AG04450 (cell line): ENCODE measurements at regions not wholly inside any gene's neighbourhood (a gene's known extent, or its start where the extent isn't known, plus 50 kb on each side); places are given as distances from the start of the nearest gene placed in this dataset.
"Not testable (repeated sequence)": the region's sequence is repeated elsewhere in the genome, so short reads cannot be mapped to it uniquely, and the experiment has no call there.

Source experiments
- CTCF ChIA-PET: fragments of 300-600, 350-600 bp; formaldehyde crosslinking; extraction: SDS; loops from one replicate; lab custom pipeline; 2022; ENCODE audit warnings: antibody characterized with exemption, inconsistent platforms; lab: Charles Lee
- POLR2A ChIA-PET: fragments of 350-600 bp; formaldehyde crosslinking; extraction: SDS; loops from one replicate; lab custom pipeline; 2021; ENCODE audit warnings: antibody characterized with exemption, inconsistent platforms; lab: Yijun Ruan, JAX
- DNase-seq: peaks from one replicate; pipeline ENCODE4 v3.0.0-alpha.2; 2011; ENCODE audit warnings: low read depth, low spot score
- H3K27ac ChIP-seq: one replicate; pipeline ENCODE4 v1.5.1; 2012; ENCODE audit warnings: low read depth, low read length, control low read depth
- H3K27me3 ChIP-seq: one replicate; pipeline ENCODE4 v1.6.0; 2012; ENCODE audit warnings: low read length; ENCODE audit not compliant: control insufficient read depth, insufficient read depth
- H3K4me3 ChIP-seq: 2 replicates; pipeline ENCODE4 v1.5.1; 2011; ENCODE audit warnings: mild to moderate bottlenecking, low read depth, low read length, control low read depth
- H3K9me3 ChIP-seq: 2 replicates; pipeline ENCODE4 v1.5.1; 2012; ENCODE audit warnings: low read length; ENCODE audit not compliant: control insufficient read depth, insufficient read depth
- CTCF ChIP-seq: IDR thresholded peaks from 2 replicates; pipeline ENCODE4 v1.5.1; 2011; ENCODE audit warnings: low read depth, low read length, control low read depth, inconsistent platforms

DNA sequence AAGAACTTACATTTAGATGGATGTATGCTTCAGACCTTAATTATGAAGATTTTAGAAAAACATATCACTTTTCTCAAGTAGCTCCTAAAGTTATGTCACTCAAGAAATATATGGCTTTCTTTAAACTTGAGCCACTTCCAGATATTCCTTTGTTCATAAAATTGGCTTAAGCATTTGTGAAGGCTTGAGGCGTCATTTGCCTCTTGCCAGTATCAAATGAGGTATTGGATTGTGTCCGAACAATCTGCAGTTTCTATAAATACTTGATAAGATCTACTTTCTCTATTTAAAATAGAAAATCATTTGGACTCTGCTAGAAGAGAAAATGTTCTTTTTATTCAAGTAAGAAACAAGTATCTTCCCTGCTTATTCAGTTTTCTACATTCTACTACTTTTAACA is 102.6 kb downstream of the RSL24D1 start:
- Histone ChIP-seq H3K27ac (no peak overlapping the region), H3K4me3 (no peak overlapping the region), H3K9me3 (no peaks in the 10 kb centered on the region; the same call in 1 of the 2 replicates), H3K27me3 (no peaks in the 10 kb centered on the region)
- POLR2A ChIA-PET: no interaction called here
- CTCF ChIA-PET: no interaction called here
- TF ChIP-seq CTCF: no peak
- DNase-seq: no peak

GRCh38 chr15:55088207-55088606 is 108.5 kb downstream of the RSL24D1 start:
- H3K4me3 ChIP-seq: no peak overlapping the region
- DNase-seq: no peak
- H3K9me3 ChIP-seq: no peaks in the 10 kb centered on the region
- no peaks in the 10 kb centered on the region for H3K27me3 ChIP-seq
- ChIA-PET POLR2A (no interaction called here), CTCF (interaction anchor here (0.6 kb wide), 1 partner anchor 20 kb away, joined by 5 read pairs; no protein-coding TSS in a partner anchor)
- no peak overlapping the region for H3K27ac ChIP-seq
- no peak for TF ChIP-seq CTCF

DNA sequence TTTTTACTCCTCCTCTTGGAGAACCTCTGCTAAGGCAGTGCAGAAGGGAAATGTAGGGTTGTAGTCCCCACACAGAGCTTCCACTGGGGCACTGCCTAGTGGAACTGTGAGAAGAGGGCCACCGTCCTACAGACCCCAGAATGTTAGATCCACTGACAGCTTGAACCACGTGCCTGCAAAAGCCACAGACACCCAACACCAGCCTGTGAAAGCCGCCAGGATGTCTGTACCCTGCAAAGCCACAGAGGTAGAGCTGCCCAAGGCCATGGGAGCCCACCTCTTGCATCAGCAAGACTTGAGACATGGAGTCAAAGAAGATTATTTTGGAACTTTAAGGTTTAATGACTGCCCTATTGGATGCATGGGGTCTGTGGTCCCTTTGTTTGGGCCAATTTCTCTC is 112.1 kb downstream of the RSL24D1 start:
- CTCF ChIA-PET: interaction anchor here (0.9 kb wide), 1 partner anchor 24 kb away, joined by 6 read pairs; no protein-coding TSS in a partner anchor

DNA sequence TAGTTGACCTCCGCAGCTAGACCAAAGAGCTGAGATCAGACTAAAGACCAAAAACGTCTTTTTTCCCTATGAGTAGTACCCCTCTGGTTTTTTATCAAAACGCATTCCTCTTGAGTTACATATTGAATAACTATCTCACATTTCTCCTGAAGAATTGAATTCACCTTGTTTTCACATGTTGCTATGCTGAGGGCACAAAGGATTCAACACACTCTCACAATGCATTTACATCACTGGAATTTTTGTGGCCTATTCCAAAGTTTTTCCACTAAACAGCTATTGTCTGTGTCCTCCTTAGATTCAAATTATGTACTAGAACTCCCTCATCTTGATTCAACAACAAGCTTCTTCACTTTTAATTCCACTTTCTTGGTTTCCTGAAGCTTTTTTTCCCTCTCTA is 112.5 kb downstream of the RSL24D1 start:
- ChIA-PET POLR2A (no interaction called here), CTCF (interaction anchor here (0.9 kb wide), 1 partner anchor 25 kb away, joined by 6 read pairs; no protein-coding TSS in a partner anchor)
- Histone ChIP-seq H3K9me3 (no peaks in the 10 kb centered on the region), H3K4me3 (no peak overlapping the region), H3K27me3 (no peaks in the 10 kb centered on the region), H3K27ac (no peak overlapping the region)
- no peak for TF ChIP-seq CTCF
- DNase-seq: no peak

More for the DNA sequence above, 112.1 kb downstream of the RSL24D1 start:
- no peak for DNase-seq
- no peak overlapping the region for H3K4me3 ChIP-seq
- H3K27ac ChIP-seq: no peak overlapping the region
- no peaks in the 10 kb centered on the region for H3K9me3 ChIP-seq
- TF ChIP-seq CTCF: no peak
- POLR2A ChIA-PET: no interaction called here
- no peaks in the 10 kb centered on the region for H3K27me3 ChIP-seq

GRCh38 chr15:55077052-55077451 is 119.7 kb downstream of the RSL24D1 start:
- CTCF ChIA-PET, H3K9me3 ChIP-seq, H3K27me3 ChIP-seq, H3K27ac ChIP-seq, POLR2A ChIA-PET, DNase-seq, H3K4me3 ChIP-seq: not testable (repeated sequence)
